SK-N-SH (cell line): ENCODE measurements at regions not wholly inside any gene's neighbourhood (a gene's known extent, or its start where the extent isn't known, plus 50 kb on each side); places are given as distances from the start of the nearest gene placed in this dataset.

ENCODE experiments used
- CTCF ChIA-PET: fragments of 300-600, 350-600 bp; formaldehyde crosslinking; extraction: SDS; loops from one replicate; lab custom pipeline; 2021; lab: Yijun Ruan, JAX
- POLR2A ChIA-PET: fragments of 350-600 bp; sonication (Branson Sonifier 250); formaldehyde crosslinking; extraction: SDS; loops from one replicate; lab custom pipeline; 2020; ENCODE audit warnings: antibody characterized with exemption, inconsistent platforms; lab: Yijun Ruan, JAX
- DNase-seq: peaks from one replicate; pipeline ENCODE4 v3.0.0; 2012
- H2AFZ ChIP-seq: fragments of 200-600 bp; sonication (generic); 2 replicates; pipeline ENCODE4 v1.8.1; 2016; ENCODE audit warnings: antibody characterized with exemption, mild to moderate bottlenecking, low read depth
- H3F3A ChIP-seq: fragments of 200-600 bp; sonication (generic); replicated peaks from 2 replicates; pipeline ENCODE3; 2016; ENCODE audit warnings: antibody characterized with exemption, mild to moderate bottlenecking; ENCODE audit not compliant: insufficient read depth
- H3K27ac ChIP-seq, 2 experiments: fragments of 200-500 bp in 1 of 2; fragments of 200-600 bp in 1 of 2; sonication (Bioruptor generic) in 1 of 2; sonication (generic), shearing (Covaris generic) in 1 of 2; 2 replicates each; pipeline versions ENCODE4 v1.5.1 to v1.6.1; 2014 to 2016; ENCODE audit warnings: low read depth in 2 of 2, inconsistent platforms in 1 of 2, low read length in 1 of 2, mild to moderate bottlenecking in 1 of 2, mixed read lengths in 1 of 2
- H3K27me3 ChIP-seq: fragments of 200-600 bp; sonication (generic), shearing (Covaris generic); 2 replicates; pipeline ENCODE4 v1.6.1; 2016; ENCODE audit warnings: mixed run types; ENCODE audit not compliant: insufficient read depth
- H3K36me3 ChIP-seq, 2 experiments: fragments of 200-500 bp in 1 of 2; fragments of 200-600 bp in 1 of 2; sonication (Bioruptor generic) in 1 of 2; sonication (generic) in 1 of 2; replicated peaks in 1 of 2; 2 replicates each; pipeline versions ENCODE3 to v1.5.1; 2014 to 2016; ENCODE audit warnings: low read length in 1 of 2, mild to moderate bottlenecking in 1 of 2; ENCODE audit not compliant: insufficient read depth in 2 of 2, control insufficient read depth in 1 of 2
- H3K4me1 ChIP-seq, 2 experiments: fragments of 200-500 bp in 1 of 2; fragments of 200-600 bp in 1 of 2; sonication (Bioruptor generic) in 1 of 2; sonication (generic), shearing (Covaris generic) in 1 of 2; 2 replicates each; pipeline versions ENCODE4 v1.5.1 to v1.6.1; 2014 to 2016; ENCODE audit warnings: low read depth in 1 of 2, low read length in 1 of 2, mixed run types in 1 of 2; ENCODE audit not compliant: insufficient read depth in 2 of 2, control insufficient read depth in 1 of 2
- H3K4me2 ChIP-seq: fragments of 200-600 bp; sonication (generic), shearing (Covaris generic); 2 replicates; pipeline ENCODE4 v1.6.1; 2017; ENCODE audit warnings: mixed run types
- H3K4me3 ChIP-seq, 2 experiments: fragments of 200-500 bp in 1 of 2; fragments of 200-600 bp in 1 of 2; sonication (Bioruptor generic) in 1 of 2; sonication (generic), shearing (Covaris generic) in 1 of 2; 2 replicates each; pipeline versions ENCODE4 v1.5.1 to v1.8.1; 2014 to 2016; ENCODE audit warnings: low read depth in 2 of 2, inconsistent platforms in 1 of 2, low read length in 1 of 2, mild to moderate bottlenecking in 1 of 2, mixed read lengths in 1 of 2, moderate library complexity in 1 of 2
- H3K79me2 ChIP-seq: fragments of 200-600 bp; sonication (generic); 2 replicates; pipeline ENCODE4 v1.8.1; 2017; ENCODE audit warnings: mild to moderate bottlenecking; ENCODE audit not compliant: insufficient read depth
- H3K9ac ChIP-seq: fragments of 200-600 bp; sonication (generic); 2 replicates; pipeline ENCODE4 v1.6.1; 2017; ENCODE audit warnings: mixed run types
- H3K9me2 ChIP-seq: fragments of 200-600 bp; sonication (generic); 2 replicates; pipeline ENCODE4 v1.6.1; 2017; ENCODE audit warnings: mixed run types
- H3K9me3 ChIP-seq: fragments of 200-600 bp; sonication (generic); 2 replicates; pipeline ENCODE4 v1.6.1; 2017; ENCODE audit warnings: mixed run types, mild to moderate bottlenecking, moderate library complexity
- H4K20me1 ChIP-seq: fragments of 200-600 bp; sonication (generic); 2 replicates; pipeline ENCODE4 v1.6.1; 2017; ENCODE audit warnings: mild to moderate bottlenecking, mixed run types; ENCODE audit not compliant: insufficient read depth
- ELF1 ChIP-seq: IDR thresholded peaks from 2 replicates; pipeline ENCODE4 v1.4.0; 2012
- EZH2phosphoT487 ChIP-seq: fragments of 200-600 bp; sonication (generic); IDR thresholded peaks from 2 replicates; pipeline ENCODE4 v1.6.1; 2017; ENCODE audit warnings: low read depth, mixed run types, mild to moderate bottlenecking, antibody characterized with exemption, moderate library complexity, borderline replicate concordance
- FOSL2 ChIP-seq: IDR thresholded peaks from 2 replicates; pipeline ENCODE4 v1.4.0; 2012; ENCODE audit warnings: low read depth, mild to moderate bottlenecking, moderate library complexity, borderline replicate concordance
- GABPA ChIP-seq: IDR thresholded peaks from 2 replicates; pipeline ENCODE4 v1.4.0; 2012; ENCODE audit warnings: low read depth, mild to moderate bottlenecking
- JUND ChIP-seq: IDR thresholded peaks from 2 replicates; pipeline ENCODE4 v1.4.0; 2012
- MEF2A ChIP-seq: IDR thresholded peaks from 2 replicates; pipeline ENCODE4 v1.4.0; 2012; ENCODE audit warnings: low read depth, borderline replicate concordance
- MXI1 ChIP-seq: IDR thresholded peaks from 2 replicates; pipeline ENCODE4 v1.6.1; 2012; ENCODE audit warnings: mild to moderate bottlenecking, low read depth, low read length, improper control_type of control experiment
- NRF1 ChIP-seq: IDR thresholded peaks from 2 replicates; pipeline ENCODE4 v1.6.1; 2012; ENCODE audit warnings: low read depth, mild to moderate bottlenecking, low read length
- POLR2AphosphoS5 ChIP-seq: IDR thresholded peaks from 2 replicates; pipeline ENCODE4 v1.6.1; 2012; ENCODE audit warnings: low read depth, low read length
- RAD21 ChIP-seq: IDR thresholded peaks from 2 replicates; pipeline ENCODE4 v1.6.1; 2012; ENCODE audit warnings: mild to moderate bottlenecking, low read length
- RCOR1 ChIP-seq: fragments of 150-350 bp; IDR thresholded peaks from 2 replicates; pipeline ENCODE4 v1.6.1; 2017; ENCODE audit warnings: antibody characterized with exemption, low read length
- RFX5 ChIP-seq: IDR thresholded peaks from 2 replicates; pipeline ENCODE4 v1.6.1; 2012; ENCODE audit warnings: mild to moderate bottlenecking, improper control_type of control experiment, low read length
- RXRA ChIP-seq: IDR thresholded peaks from 2 replicates; pipeline ENCODE4 v1.4.0; 2012; ENCODE audit warnings: low read depth, mild to moderate bottlenecking, borderline replicate concordance
- SIN3A ChIP-seq: IDR thresholded peaks from 2 replicates; pipeline ENCODE4 v1.6.1; 2012; ENCODE audit warnings: low read depth, mild to moderate bottlenecking, low read length, moderate library complexity, borderline replicate concordance
- TEAD4 ChIP-seq: IDR thresholded peaks from 2 replicates; pipeline ENCODE4 v1.4.0; 2012; ENCODE audit warnings: mild to moderate bottlenecking, borderline replicate concordance; ENCODE audit not compliant: insufficient read depth
- USF2 ChIP-seq: fragments of 150-350 bp; IDR thresholded peaks from 2 replicates; pipeline ENCODE4 v1.6.1; 2017; ENCODE audit warnings: antibody characterized with exemption, low read length, low read depth, borderline replicate concordance
- WGBS: methylation state at CpG from one replicate; pipeline ENCODE4 v1.1.6; 2017; ENCODE audit warnings: low lambda C conversion rate; 5-methylcytosine and 5-hydroxymethylcytosine counted together
- TF ChIP-seq, protein P1 (sequence below): IDR thresholded peaks from 2 replicates; pipeline ENCODE4 v1.6.1; 2012; ENCODE audit warnings: mild to moderate bottlenecking, low read depth, low read length, moderate library complexity
- TF ChIP-seq, protein P2 (sequence below): fragments of 150-350 bp; IDR thresholded peaks from 2 replicates; pipeline ENCODE4 v1.6.1; 2016; ENCODE audit warnings: mild to moderate bottlenecking, low read depth, low read length
- TF ChIP-seq, protein P3 (sequence below): IDR thresholded peaks from 2 replicates; pipeline ENCODE4; 2012
- TF ChIP-seq, protein P4 (sequence below): fragments of 200-600 bp; sonication (generic); IDR thresholded peaks from 2 replicates; pipeline ENCODE4 v1.6.1; 2017; ENCODE audit warnings: antibody characterized with exemption, mild to moderate bottlenecking, moderate library complexity

GRCh38 chr4:89184407-89184806 lies 73.1 kb downstream of the TIGD2 start:
- 44% methylated on average over 1 of the region's 1 CpG for WGBS
- Histone ChIP-seq H3K79me2 (no peaks in the 10 kb centered on the region), H2AFZ (no peak overlapping the region), H3K4me1 (no peaks in the 10 kb centered on the region), H3K27ac (no peak overlapping the region), H3F3A (no peaks in the 10 kb centered on the region), H3K9me2 (no peaks in the 10 kb centered on the region), H3K4me2 (no peak overlapping the region), H3K9me3 (no peaks in the 10 kb centered on the region), H4K20me1 (no peaks in the 10 kb centered on the region), H3K4me3 (no peak overlapping the region), H3K36me3 (no peaks in the 10 kb centered on the region), H3K9ac (no peak overlapping the region), H3K27me3 (no peaks in the 10 kb centered on the region)
- POLR2A ChIA-PET: no interaction called here
- CTCF ChIA-PET: interaction anchor here (1.7 to 2.2 kb wide), 3 partner anchors 10 to 42 kb away, joined by 5 to 8 read pairs (median 6); no protein-coding TSS in a partner anchor
- TF ChIP-seq NRF1: no peak
- no peak for TF ChIP-seq RAD21
- TF ChIP-seq EZH2phosphoT487: no peak
- TF ChIP-seq MEF2A: no peak
- TF ChIP-seq GABPA: no peak
- TF ChIP-seq, protein P1, sequence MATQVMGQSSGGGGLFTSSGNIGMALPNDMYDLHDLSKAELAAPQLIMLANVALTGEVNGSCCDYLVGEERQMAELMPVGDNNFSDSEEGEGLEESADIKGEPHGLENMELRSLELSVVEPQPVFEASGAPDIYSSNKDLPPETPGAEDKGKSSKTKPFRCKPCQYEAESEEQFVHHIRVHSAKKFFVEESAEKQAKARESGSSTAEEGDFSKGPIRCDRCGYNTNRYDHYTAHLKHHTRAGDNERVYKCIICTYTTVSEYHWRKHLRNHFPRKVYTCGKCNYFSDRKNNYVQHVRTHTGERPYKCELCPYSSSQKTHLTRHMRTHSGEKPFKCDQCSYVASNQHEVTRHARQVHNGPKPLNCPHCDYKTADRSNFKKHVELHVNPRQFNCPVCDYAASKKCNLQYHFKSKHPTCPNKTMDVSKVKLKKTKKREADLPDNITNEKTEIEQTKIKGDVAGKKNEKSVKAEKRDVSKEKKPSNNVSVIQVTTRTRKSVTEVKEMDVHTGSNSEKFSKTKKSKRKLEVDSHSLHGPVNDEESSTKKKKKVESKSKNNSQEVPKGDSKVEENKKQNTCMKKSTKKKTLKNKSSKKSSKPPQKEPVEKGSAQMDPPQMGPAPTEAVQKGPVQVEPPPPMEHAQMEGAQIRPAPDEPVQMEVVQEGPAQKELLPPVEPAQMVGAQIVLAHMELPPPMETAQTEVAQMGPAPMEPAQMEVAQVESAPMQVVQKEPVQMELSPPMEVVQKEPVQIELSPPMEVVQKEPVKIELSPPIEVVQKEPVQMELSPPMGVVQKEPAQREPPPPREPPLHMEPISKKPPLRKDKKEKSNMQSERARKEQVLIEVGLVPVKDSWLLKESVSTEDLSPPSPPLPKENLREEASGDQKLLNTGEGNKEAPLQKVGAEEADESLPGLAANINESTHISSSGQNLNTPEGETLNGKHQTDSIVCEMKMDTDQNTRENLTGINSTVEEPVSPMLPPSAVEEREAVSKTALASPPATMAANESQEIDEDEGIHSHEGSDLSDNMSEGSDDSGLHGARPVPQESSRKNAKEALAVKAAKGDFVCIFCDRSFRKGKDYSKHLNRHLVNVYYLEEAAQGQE: no peak
- TF ChIP-seq MXI1: no peak
- no peak for TF ChIP-seq POLR2AphosphoS5
- TF ChIP-seq, protein P2, sequence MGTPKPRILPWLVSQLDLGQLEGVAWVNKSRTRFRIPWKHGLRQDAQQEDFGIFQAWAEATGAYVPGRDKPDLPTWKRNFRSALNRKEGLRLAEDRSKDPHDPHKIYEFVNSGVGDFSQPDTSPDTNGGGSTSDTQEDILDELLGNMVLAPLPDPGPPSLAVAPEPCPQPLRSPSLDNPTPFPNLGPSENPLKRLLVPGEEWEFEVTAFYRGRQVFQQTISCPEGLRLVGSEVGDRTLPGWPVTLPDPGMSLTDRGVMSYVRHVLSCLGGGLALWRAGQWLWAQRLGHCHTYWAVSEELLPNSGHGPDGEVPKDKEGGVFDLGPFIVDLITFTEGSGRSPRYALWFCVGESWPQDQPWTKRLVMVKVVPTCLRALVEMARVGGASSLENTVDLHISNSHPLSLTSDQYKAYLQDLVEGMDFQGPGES: no peak
- no peak for TF ChIP-seq RXRA
- TF ChIP-seq TEAD4: no peak
- TF ChIP-seq, protein P3, sequence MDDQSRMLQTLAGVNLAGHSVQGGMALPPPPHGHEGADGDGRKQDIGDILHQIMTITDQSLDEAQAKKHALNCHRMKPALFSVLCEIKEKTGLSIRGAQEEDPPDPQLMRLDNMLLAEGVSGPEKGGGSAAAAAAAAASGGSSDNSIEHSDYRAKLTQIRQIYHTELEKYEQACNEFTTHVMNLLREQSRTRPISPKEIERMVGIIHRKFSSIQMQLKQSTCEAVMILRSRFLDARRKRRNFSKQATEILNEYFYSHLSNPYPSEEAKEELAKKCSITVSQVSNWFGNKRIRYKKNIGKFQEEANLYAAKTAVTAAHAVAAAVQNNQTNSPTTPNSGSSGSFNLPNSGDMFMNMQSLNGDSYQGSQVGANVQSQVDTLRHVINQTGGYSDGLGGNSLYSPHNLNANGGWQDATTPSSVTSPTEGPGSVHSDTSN: no peak
- TF ChIP-seq USF2: no peak
- TF ChIP-seq SIN3A: no peak
- no peak for TF ChIP-seq FOSL2
- TF ChIP-seq JUND: no peak
- TF ChIP-seq, protein P4, sequence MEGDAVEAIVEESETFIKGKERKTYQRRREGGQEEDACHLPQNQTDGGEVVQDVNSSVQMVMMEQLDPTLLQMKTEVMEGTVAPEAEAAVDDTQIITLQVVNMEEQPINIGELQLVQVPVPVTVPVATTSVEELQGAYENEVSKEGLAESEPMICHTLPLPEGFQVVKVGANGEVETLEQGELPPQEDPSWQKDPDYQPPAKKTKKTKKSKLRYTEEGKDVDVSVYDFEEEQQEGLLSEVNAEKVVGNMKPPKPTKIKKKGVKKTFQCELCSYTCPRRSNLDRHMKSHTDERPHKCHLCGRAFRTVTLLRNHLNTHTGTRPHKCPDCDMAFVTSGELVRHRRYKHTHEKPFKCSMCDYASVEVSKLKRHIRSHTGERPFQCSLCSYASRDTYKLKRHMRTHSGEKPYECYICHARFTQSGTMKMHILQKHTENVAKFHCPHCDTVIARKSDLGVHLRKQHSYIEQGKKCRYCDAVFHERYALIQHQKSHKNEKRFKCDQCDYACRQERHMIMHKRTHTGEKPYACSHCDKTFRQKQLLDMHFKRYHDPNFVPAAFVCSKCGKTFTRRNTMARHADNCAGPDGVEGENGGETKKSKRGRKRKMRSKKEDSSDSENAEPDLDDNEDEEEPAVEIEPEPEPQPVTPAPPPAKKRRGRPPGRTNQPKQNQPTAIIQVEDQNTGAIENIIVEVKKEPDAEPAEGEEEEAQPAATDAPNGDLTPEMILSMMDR: no peak
- no peak for TF ChIP-seq ELF1
- no peak for TF ChIP-seq RCOR1
- TF ChIP-seq RFX5: no peak
- DNase-seq: no peak
